M059J (cell line): ENCODE measurements at regions not wholly inside any gene's neighbourhood (a gene's known extent, or its start where the extent isn't known, plus 50 kb on each side); places are given as distances from the start of the nearest gene placed in this dataset.
"Not testable (repeated sequence)": the region's sequence is repeated elsewhere in the genome, so short reads cannot be mapped to it uniquely, and the experiment has no call there.

ENCODE experiments used
- DNase-seq: peaks from one replicate; pipeline ENCODE4 v3.0.0-alpha.2; 2012; ENCODE audit warnings: low read depth

DNA sequence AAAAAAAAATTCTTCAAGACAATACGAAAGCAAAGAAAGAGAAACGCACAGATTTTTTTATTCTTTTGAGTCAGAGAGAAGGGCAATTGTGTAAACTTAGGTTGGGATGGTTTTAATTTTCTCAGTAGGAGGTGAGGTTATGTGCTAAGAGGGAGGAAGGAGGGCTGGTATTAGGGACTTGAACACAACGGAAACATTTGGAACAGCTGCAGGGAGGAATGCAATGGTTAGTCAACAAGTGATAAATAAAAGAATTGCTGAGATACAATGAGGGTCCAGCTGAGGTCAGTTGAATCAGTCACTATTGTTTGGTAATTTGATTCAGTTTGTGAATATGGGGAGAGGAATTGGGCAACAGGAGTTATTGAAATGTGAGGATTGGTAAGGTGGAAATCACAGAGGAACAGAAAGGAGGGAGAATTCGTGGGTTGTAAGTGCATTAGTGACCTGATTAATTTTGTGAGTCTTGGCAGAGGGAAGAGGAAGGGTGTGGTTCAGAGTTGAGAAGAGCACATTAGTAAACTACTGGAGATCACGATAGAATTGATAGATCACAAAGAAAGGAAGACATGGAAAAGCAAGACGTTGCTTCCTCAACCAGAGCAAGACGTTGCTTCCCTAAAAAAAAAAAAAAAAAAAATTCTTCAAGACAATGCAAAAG, 499.5 kb upstream of the SPRY2 start:
- no peak for DNase-seq

DNA sequence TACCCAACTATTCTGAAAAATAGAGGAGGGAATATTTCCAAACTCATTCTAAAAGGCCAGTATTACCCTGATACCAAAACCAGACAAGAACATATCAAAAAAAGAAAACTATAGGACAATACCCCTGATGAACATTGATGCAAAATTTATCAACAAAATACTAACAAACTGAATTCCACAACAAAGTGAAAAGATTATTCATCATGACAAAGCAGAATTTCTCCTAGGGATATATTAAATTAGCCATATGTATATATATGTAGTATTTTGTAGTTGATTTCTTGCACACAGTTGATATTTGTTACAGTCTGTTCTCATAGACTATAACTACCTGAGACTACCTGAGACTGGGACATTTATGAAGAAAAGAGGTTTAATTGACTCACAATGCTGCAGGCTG, 495.0 kb upstream of the SPRY2 start:
- DNase-seq = no peak

DNA sequence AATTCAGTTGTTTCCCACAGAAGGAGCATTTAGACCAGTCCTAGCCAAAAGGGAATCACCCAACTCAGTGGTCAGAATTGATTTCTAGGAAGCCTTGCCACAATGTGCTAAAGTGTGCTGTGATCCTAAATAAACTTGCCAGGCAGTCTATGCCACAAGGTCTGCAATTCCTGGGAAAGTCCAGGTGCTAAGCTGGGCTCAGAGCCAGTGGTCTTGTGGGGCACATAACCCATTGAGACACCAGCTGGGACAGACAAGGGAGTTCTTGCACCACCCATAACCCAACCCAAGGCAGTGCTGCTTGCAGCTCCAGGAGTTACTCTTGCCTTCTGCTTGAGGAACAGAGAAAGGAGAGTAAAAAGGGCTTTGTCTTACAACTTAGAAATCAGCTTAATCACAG, 489.5 kb upstream of the SPRY2 start:
- no peak for DNase-seq

DNA sequence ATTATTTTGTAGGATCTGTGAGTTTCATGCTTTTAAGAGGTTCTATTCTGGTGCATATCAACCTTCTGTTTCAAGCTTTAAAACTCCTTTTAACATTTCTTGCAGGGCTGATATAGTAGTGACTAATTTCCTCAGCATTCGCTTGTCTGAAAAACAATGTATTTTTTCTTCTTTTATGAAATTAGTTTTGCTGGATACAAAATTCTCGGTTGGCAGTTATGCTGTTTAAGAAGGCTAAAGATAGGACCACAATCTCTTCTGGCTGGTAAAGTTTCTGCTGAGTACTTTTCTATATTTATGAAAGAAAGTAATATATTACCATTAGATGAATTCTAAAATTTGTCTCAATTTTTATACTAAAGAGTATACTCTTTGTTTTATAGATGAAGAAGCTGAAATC, 487.8 kb upstream of the SPRY2 start:
- DNase-seq = no peak

DNA sequence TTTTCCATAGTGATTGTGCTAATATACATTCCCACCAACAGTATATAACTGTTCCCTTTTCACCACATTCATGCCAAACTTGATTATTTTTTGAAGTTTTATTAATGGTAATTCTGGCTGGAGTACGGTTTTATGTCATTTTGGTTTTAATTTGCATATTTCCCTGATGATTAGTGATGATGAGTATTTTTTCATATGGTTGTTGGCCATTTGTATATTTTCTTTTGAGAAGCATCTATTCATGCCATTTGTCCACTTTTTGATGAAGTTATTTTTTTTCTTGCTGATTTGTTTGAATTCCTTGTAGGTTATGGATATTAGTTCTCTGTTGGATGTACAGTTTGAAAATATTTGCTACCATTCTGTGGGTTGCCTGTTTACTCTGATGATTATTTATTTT, 484.4 kb upstream of the SPRY2 start:
- no peak for DNase-seq

- no peak for DNase-seq
Measured at GRCh38 chr13:80824229-80824628, 483.3 kb upstream of the SPRY2 start.

DNA sequence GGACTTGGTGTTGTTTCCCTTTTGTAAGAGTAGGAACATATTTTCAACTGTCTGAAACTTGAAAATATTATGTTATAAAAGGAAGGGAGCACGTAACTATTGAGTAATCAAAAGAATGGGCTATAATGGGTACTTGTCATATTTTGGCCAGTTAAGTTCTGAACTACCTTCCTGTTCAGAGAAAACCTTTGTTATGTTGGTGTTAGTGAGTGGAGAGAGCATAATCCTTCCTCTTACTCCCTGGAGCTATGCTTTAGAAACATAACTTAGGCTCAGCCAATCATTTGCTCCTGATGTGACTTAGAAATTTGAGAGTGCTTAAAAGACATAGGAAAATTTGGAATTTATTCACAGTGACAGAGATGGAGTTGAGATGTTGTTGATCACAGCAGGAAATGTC, 482.5 kb upstream of the SPRY2 start:
- DNase-seq = no peak

DNA sequence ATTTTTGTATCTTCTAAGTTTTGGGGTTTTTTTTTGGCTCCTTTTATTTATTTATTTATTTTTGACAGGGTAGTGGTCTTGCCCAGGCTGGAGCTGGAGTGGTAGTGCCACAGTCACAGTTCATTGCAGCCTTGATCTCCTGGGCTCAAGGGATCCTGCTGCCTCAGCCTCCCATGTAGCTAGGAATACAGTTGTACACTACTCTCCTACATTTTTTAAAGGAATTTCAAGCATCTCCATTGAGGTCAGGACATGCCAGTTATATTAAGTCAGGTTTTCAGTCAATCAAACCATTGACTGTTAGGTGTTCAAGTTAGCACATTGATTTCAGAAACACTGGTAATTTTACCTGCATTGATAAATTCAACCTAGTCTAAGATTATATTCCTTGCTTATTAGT, 480.5 kb upstream of the SPRY2 start:
- no peak for DNase-seq

DNA sequence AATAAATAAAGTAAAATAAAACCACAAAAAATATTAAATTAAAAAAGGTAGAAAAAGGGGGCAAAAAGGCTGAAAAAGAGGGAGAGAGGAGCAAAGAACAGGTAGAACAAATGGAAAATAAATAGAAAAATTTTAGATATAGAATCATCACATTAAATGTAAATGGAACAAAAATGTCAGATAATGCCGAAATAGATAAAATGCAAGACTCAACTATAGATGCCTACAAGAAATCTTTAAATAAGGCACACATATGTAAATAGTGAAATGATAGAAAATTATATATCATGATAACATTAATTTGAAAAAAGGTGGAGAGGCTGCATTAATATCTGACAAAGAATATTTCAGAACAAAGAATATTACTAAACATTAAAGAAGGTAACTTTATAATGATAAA, 477.1 kb upstream of the SPRY2 start:
- no peak for DNase-seq

GRCh38 chr13:80814541-80814940, 473.6 kb upstream of the SPRY2 start:
- DNase-seq = no peak

GRCh38 chr13:80810294-80810693, 469.4 kb upstream of the SPRY2 start:
- DNase-seq = not testable (repeated sequence)

DNA sequence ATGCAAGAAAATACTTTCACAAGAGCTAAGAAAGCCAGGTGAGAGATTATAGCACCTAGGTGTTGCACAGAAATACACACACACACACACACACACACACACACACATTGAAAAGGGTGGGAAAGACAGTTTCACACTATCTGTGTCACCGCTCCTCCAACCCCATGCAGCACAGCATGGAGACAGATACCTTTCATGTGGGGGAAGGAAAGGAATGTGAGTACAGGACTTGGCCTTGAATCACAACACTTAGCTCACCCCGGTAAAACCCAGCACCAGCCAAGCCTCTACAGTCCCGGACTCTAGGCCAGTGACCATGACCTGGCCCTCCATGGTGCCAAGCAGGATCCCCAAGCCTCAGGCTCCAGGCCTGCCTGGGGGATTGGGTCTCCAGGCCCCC, 462.0 kb upstream of the SPRY2 start:
- no peak for DNase-seq

- no peak for DNase-seq
Measured at GRCh38 chr13:80798576-80799133, 457.7 kb upstream of the SPRY2 start.

DNA sequence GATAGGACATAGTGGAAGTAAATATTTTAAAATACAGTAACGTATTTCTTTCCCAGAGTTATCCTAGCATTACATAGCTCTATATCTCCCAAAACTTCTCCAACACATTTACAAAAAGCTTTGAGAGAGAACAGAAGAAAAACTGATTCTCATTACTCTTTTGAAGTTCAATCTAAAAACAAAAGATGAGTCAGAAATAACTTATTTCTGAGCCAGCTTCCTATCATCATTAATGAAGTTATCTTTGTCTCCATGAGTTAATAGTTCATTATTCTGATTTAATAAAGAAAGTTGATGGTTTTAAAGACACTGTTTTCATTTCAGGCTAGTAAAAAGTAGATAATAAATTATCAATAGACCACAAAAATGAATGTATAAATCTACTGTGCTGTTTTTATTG, 446.7 kb upstream of the SPRY2 start:
- DNase-seq = no peak

DNA sequence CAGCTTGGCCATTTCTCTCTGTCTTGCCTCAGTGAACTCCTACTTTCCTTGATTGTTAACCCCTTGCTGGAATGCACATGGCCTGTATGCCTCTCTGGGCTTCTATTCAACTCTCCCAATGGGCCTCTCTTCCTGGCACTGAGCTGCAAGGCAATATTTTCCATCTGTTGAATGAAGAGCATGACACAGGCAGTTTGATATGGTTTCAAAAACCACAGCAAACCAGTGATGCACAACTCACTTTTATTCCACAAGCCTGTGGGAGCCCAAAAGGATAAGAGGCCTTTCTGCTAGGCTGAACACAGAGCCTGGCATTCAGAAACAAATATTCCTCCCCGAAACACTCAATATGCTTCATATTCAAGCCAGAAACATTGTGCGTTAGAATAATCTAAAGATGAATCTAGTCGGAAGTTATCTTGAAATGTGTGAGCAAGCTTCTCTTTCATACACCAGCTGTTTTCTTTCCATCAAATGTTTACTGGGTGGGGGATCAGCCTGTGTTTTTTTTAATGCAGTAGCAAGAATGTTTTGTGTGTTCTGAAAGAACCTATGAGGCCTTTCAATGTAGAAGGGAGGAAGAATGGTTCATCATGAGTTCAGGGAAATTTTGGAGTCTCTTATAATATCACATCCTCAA, 443.1 kb upstream of the SPRY2 start:
- DNase-seq = no peak

GRCh38 chr13:80782441-80782840, 441.5 kb upstream of the SPRY2 start:
- no peak for DNase-seq

- DNase-seq = no peak
Measured at GRCh38 chr13:80778297-80778696, 437.4 kb upstream of the SPRY2 start.

DNA sequence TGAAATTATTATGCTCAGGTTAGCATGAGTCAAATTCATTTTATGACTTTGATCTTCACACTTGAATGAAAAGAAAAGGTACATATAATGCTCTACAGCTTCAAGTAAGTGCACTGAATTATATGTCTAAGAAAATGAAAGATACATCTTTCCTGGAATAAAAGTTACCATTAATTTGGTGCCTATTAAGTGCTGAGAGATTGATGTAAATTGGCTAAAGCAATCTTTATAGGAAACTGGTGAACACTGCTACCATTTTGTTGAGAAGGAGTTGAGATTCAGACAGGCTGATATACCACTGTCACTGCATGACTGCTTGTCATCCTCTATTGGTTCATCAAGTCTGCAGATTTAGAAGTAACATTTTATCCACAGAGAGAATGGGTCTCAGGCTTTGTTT, 416.8 kb upstream of the SPRY2 start:
- no peak for DNase-seq

GRCh38 chr13:80755910-80756309, 415.0 kb upstream of the SPRY2 start:
- DNase-seq = no peak

GRCh38 chr13:80754441-80754840, 413.5 kb upstream of the SPRY2 start:
- no peak for DNase-seq

- DNase-seq = no peak
Measured at GRCh38 chr13:80753866-80754265, 412.9 kb upstream of the SPRY2 start.

DNA sequence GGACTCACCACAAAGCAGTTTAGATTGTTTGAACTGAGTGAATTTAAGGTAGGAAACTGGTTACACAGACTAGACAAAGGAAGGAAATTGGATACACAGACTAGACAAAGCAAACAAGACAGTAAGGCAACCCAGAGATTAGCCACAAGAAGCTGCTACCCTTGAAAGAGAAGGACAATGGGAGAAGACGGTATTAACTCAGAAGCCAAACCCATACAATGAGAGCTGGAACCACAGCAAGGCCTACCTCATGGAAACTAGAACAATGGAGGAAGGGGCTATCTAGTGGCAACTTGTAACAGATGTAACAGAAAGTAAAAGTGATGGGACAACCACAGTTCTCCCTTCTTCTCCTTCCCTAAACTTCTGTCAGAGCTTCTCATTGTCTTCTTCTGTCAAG, 410.9 kb upstream of the SPRY2 start:
- no peak for DNase-seq

- no peak for DNase-seq
Measured at GRCh38 chr13:80744147-80744914, 403.4 kb upstream of the SPRY2 start.
